Retinal pigment epithelial cell (primary cell): ENCODE measurements at regions not wholly inside any gene's neighbourhood (a gene's known extent, or its start where the extent isn't known, plus 50 kb on each side); places are given as distances from the start of the nearest gene placed in this dataset.

Source experiments
- DNase-seq: peaks from one replicate; pipeline ENCODE4 v3.0.0-alpha.2; 2010; ENCODE audit warnings: low read depth
- H3K4me3 ChIP-seq: 2 replicates; pipeline ENCODE4 v1.5.1; 2011; ENCODE audit warnings: mild to moderate bottlenecking, low read length, control low read depth, moderate library complexity
- CTCF ChIP-seq: conservative IDR thresholded peaks from 2 replicates; pipeline ENCODE4 v1.5.1; 2011; ENCODE audit warnings: low read depth, low read length, control low read depth, inconsistent platforms

GRCh38 chr1:59044535-59045121 lies 252.3 kb upstream of the FGGY start:
- TF ChIP-seq CTCF: no peak
- no peak for DNase-seq
- no peak overlapping the region for H3K4me3 ChIP-seq

DNA sequence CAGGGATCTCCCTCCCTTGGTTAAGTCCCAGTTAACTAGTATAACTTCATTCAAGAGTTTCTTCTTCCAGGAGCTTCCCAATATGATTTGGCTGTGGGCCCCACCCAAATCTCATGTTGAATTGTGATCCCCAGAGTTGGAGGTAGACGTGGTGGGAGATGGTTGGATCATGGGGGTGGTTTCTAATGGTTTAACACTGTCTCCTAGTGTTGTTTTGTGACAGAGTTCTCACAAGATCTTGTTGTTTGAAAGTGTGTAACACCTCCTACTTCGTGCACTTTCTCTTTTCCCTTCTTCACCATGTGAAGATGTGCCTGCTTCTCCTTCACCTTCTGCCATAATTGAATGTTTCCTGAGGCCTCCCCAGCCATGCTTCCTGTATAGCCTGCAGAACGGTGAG lies 251.8 kb upstream of the FGGY start:
- TF ChIP-seq CTCF: no peak
- H3K4me3 ChIP-seq: no peak overlapping the region
- no peak for DNase-seq

GRCh38 chr1:59045636-59046035 lies 251.3 kb upstream of the FGGY start:
- DNase-seq: no peak
- no peak for TF ChIP-seq CTCF
- no peak overlapping the region for H3K4me3 ChIP-seq

GRCh38 chr1:59046134-59046533 lies 250.8 kb upstream of the FGGY start:
- DNase-seq: no peak
- H3K4me3 ChIP-seq: no peak overlapping the region
- TF ChIP-seq CTCF: no peak

DNA sequence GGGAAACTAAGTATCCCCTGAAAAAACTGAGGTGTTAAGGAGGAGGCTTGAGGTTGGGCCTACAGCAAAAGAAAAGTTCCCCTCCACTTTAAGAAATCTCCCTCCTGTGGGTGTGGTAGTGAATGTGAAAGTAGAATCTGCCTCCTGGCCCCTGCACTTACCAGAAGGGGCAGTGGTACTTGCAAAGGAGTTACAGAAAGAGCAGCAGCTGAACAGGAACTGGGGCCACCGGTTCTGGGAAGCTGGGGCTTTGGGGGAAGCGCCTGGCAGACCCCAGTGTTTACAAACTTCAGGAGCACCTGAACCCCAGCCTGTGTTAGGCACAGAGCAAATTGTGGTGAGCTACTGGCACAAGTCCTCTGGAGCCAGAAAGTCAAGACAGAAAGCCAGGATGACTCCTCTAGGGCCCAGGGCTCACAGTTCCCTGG lies 250.2 kb upstream of the FGGY start:
- no peak overlapping the region for H3K4me3 ChIP-seq
- no peak for DNase-seq
- TF ChIP-seq CTCF: no peak

GRCh38 chr1:59051007-59051406 lies 245.9 kb upstream of the FGGY start:
- H3K4me3 ChIP-seq: no peak overlapping the region
- no peak for TF ChIP-seq CTCF
- DNase-seq: no peak

- no peak overlapping the region for H3K4me3 ChIP-seq
- no peak for DNase-seq
- TF ChIP-seq CTCF: no peak
Observed at GRCh38 chr1:59052166-59052590, 244.7 kb upstream of the FGGY start.
